Mesendoderm (in vitro differentiated cells): ENCODE measurements at regions not wholly inside any gene's neighbourhood (a gene's known extent, or its start where the extent isn't known, plus 50 kb on each side); places are given as distances from the start of the nearest gene placed in this dataset.

Experiments
- DNase-seq: peaks from one replicate; pipeline ENCODE4 v3.0.0; 2013
- H2AK5ac ChIP-seq: 2 replicates; pipeline ENCODE4 v1.6.1; 2013; ENCODE audit warnings: low read length, inconsistent platforms
- H2BK120ac ChIP-seq: 2 replicates; pipeline ENCODE4 v1.6.1; 2013; ENCODE audit warnings: low read depth, mild to moderate bottlenecking, low read length, moderate library complexity, mixed read lengths
- H2BK15ac ChIP-seq: replicated peaks from 2 replicates; pipeline ENCODE4 v1.6.1; 2013; ENCODE audit warnings: low read depth, mild to moderate bottlenecking, moderate library complexity
- H2BK5ac ChIP-seq: 2 replicates; pipeline ENCODE4 v1.6.1; 2013; ENCODE audit warnings: low read length, inconsistent platforms
- H3K18ac ChIP-seq: 2 replicates; pipeline ENCODE4 v1.6.1; 2013; ENCODE audit warnings: mild to moderate bottlenecking, low read length, mixed read lengths
- H3K23ac ChIP-seq: one replicate; pipeline ENCODE4 v1.6.1; 2013; ENCODE audit warnings: low read length
- H3K27ac ChIP-seq: 2 replicates; pipeline ENCODE4 v1.5.1; 2013; ENCODE audit warnings: low read depth, mild to moderate bottlenecking, inconsistent platforms, low read length, moderate library complexity
- H3K27me3 ChIP-seq: 2 replicates; pipeline ENCODE4 v1.6.1; 2013; ENCODE audit warnings: low read length, control low read depth, mild to moderate bottlenecking, inconsistent platforms; ENCODE audit not compliant: insufficient read depth, poor library complexity
- H3K36me3 ChIP-seq: 2 replicates; pipeline ENCODE4 v1.6.1; 2013; ENCODE audit warnings: low read length, inconsistent platforms; ENCODE audit not compliant: control insufficient read depth, insufficient read depth
- H3K4ac ChIP-seq: one replicate; pipeline ENCODE4 v1.6.1; 2013; ENCODE audit warnings: low read depth, mild to moderate bottlenecking, low read length, moderate library complexity
- H3K4me1 ChIP-seq: 2 replicates; pipeline ENCODE4 v1.6.1; 2013; ENCODE audit warnings: low read depth, low read length, inconsistent platforms; ENCODE audit not compliant: control insufficient read depth
- H3K4me2 ChIP-seq: 2 replicates; pipeline ENCODE4 v1.6.1; 2013; ENCODE audit warnings: low read length
- H3K4me3 ChIP-seq: 2 replicates; pipeline ENCODE4 v1.5.1; 2013; ENCODE audit warnings: mild to moderate bottlenecking, low read length
- H3K56ac ChIP-seq: one replicate; pipeline ENCODE4 v1.6.1; 2013; ENCODE audit warnings: low read length
- H3K79me1 ChIP-seq: 2 replicates; pipeline ENCODE4 v1.6.1; 2013; ENCODE audit warnings: low read length, inconsistent platforms
- H3K79me2 ChIP-seq: 2 replicates; pipeline ENCODE4 v1.6.1; 2013; ENCODE audit warnings: mild to moderate bottlenecking, low read length; ENCODE audit not compliant: control insufficient read depth, insufficient read depth
- H3K9ac ChIP-seq: 2 replicates; pipeline ENCODE4 v1.6.1; 2013; ENCODE audit warnings: low read length, inconsistent platforms
- H4K5ac ChIP-seq: one replicate; pipeline ENCODE4 v1.6.1; 2013; ENCODE audit warnings: low read length
- H4K8ac ChIP-seq: one replicate; pipeline ENCODE4 v1.6.1; 2013; ENCODE audit warnings: low read depth, mild to moderate bottlenecking, control low read depth, low read length, moderate library complexity
- WGBS: extraction: QIAGEN DNeasy Blood & Tissue Kit; methylation state at CpG from one replicate; pipeline ENCODE4 v1.1.7; 2013; ENCODE audit warnings: low lambda C conversion rate, missing lambda C conversion rate; ENCODE audit not compliant: insufficient coverage; ENCODE audit errors: extremely low coverage; 5-methylcytosine and 5-hydroxymethylcytosine counted together

DNA sequence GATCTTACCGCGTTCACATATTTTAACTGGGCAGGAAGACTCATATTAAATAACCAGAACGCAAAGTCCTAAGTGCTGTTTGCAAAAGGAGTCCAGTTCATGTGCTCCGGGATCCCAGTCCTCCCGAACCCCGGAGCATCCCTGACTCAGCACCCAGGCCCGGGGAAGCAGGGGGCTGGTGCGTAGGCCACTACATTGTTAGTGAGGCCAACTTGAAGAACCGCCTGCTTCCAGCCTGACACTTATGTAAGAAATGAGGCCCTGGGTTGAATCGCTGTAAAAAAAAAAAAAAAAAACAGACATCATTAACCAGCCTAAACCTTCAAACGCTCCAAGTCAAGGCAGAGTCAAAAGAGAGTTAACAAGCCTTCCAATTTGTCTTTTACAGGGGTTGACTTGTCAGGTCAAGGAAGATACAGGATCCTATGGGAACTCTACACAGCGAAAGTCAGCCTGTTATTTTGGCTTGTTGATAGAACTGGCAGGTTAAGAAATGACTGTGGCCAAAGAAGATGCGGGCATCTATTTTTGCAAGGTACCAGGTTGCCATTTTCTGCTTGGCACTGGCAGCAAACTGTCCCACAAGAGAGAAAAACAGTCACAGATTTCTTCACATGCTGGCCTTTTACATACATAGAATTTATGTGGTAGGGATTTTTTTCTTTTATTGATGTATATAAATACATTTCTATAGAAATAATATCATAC lies 93.3 kb downstream of the ACTL7B start:
- no peak for DNase-seq
- Histone ChIP-seq H4K5ac (no peak overlapping the region), H3K23ac (no peak overlapping the region), H3K4ac (peak overlapping the region; percentile 50), H3K27me3 (no peaks in the 10 kb centered on the region), H3K27ac (no peak overlapping the region), H2AK5ac (no peak overlapping the region), H3K79me1 (no peaks in the 10 kb centered on the region), H3K4me2 (no peak overlapping the region), H3K4me3 (no peak overlapping the region), H2BK5ac (no peak overlapping the region), H2BK15ac (no peak overlapping the region), H3K79me2 (no peaks in the 10 kb centered on the region), H3K9ac (no peak overlapping the region), H2BK120ac (no peak overlapping the region), H3K56ac (no peak overlapping the region), H3K36me3 (no peaks in the 10 kb centered on the region), H3K4me1 (no peaks in the 10 kb centered on the region), H3K18ac (no peak overlapping the region), H4K8ac (no peak overlapping the region)
- WGBS, result no CpG with 5 or more reads among the region's 13 CpGs

DNA sequence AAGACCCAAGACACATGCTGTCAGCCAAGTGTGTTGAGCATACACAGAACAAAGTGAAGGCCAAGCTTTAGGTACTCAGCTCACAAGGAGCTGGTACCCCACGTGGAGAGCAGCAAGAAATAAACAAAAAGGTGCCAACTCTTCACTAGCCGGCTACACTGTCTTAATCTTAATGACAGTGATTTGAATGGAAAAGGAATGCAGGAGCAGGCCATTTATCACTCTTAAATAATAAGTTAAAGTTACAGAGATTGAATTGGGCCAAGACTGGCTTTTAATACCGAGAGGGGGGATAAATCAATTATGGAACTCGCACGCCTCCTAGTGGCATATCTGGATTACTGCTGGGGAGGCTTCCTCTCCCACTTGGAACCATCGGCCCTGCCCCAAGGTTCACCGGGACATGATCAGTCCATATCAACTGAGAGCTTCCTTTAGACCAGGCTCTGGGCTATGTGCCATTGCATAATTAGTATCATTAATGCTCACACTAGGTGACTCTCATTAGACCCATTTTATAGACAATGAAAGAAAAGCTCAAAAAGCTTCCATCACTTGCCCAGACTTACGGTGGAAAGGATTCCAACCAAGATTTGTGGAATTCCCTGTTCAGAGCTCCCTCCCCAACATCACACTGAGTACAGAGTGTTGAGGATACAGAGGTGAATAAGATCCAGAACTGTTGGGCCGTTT lies 94.0 kb downstream of the ACTL7B start:
- Histone ChIP-seq H3K79me2 (no peaks in the 10 kb centered on the region), H3K9ac (no peak overlapping the region), H3K79me1 (no peaks in the 10 kb centered on the region), H4K8ac (no peak overlapping the region), H3K56ac (no peak overlapping the region), H3K4me3 (no peak overlapping the region), H2BK15ac (no peak overlapping the region), H2BK5ac (no peak overlapping the region), H2AK5ac (no peak overlapping the region), H3K4me2 (no peak overlapping the region), H3K27ac (no peak overlapping the region), H3K36me3 (no peaks in the 10 kb centered on the region), H3K4ac (no peak overlapping the region), H3K23ac (no peak overlapping the region), H2BK120ac (no peak overlapping the region), H3K4me1 (no peaks in the 10 kb centered on the region), H3K18ac (no peak overlapping the region), H4K5ac (no peak overlapping the region), H3K27me3 (no peaks in the 10 kb centered on the region)
- peak; percentile 70 for DNase-seq
- WGBS, result no CpG with 5 or more reads among the region's 9 CpGs

DNA sequence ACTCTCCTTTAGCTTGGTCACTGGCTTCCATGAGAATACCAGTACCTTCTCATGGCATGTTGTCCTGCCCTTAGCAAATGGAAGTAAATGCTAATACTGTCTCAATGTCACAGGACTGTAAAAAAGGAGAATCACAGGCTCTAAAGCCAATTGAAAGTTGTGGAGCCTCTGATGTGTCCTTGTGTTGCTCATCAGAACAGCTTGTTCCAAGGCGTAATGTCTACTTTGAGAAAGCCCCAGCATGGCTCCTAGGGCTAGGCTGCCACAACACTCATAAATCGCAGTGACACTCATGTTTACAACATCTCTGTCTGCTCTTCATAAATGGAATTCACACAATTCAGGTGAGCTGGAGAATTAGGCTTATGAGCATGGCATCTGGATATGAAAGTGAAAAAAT lies 94.9 kb downstream of the ACTL7B start:
- H2BK15ac ChIP-seq, result no peak overlapping the region
- no peak overlapping the region for H4K8ac ChIP-seq
- H3K79me2 ChIP-seq, result no peaks in the 10 kb centered on the region
- H3K18ac ChIP-seq, result no peak overlapping the region
- H3K79me1 ChIP-seq, result no peaks in the 10 kb centered on the region
- H3K27ac ChIP-seq, result no peak overlapping the region
- no peak overlapping the region for H2AK5ac ChIP-seq
- no peak overlapping the region for H3K4ac ChIP-seq
- no peaks in the 10 kb centered on the region for H3K4me1 ChIP-seq
- no peak overlapping the region for H3K56ac ChIP-seq
- no peak overlapping the region for H3K4me3 ChIP-seq
- no peak overlapping the region for H3K4me2 ChIP-seq
- DNase-seq, result no peak
- no peak overlapping the region for H3K9ac ChIP-seq
- no peak overlapping the region for H2BK120ac ChIP-seq
- H3K23ac ChIP-seq, result no peak overlapping the region
- H2BK5ac ChIP-seq, result no peak overlapping the region
- no peaks in the 10 kb centered on the region for H3K36me3 ChIP-seq
- H4K5ac ChIP-seq, result no peak overlapping the region
- H3K27me3 ChIP-seq, result no peaks in the 10 kb centered on the region
- WGBS, result no CpG with 5 or more reads among the region's 2 CpGs

DNA sequence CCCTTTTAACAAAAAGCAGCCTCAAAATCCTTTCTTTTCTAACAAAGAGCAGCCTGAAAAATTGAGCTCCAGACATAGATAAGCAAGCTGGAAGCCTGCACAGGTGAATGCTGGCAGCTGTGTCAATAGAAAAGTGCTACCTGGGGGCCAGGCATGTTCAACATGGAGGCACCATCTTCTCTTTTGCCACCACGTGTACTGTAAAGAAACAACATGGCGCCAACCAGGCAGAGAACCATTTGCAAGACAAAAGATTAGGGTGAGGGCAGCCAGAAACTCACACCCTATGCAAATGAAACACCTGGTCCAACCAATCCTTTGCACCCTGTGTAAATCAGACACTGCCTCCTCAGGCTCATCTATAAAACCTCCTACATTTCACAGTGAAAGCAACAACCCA lies 96.0 kb downstream of the ACTL7B start:
- H4K5ac ChIP-seq, result no peak overlapping the region
- no peak overlapping the region for H3K27ac ChIP-seq
- H2AK5ac ChIP-seq, result no peak overlapping the region
- H3K18ac ChIP-seq, result no peak overlapping the region
- no peaks in the 10 kb centered on the region for H3K79me2 ChIP-seq
- H3K4me2 ChIP-seq, result no peak overlapping the region
- no peak for DNase-seq
- no CpG with 5 or more reads among the region's 2 CpGs for WGBS
- no peak overlapping the region for H2BK15ac ChIP-seq
- no peaks in the 10 kb centered on the region for H3K27me3 ChIP-seq
- peaks cover 3% of the 10 kb centered on the region for H3K4me1 ChIP-seq
- H3K23ac ChIP-seq, result no peak overlapping the region
- H3K4me3 ChIP-seq, result no peak overlapping the region
- H3K4ac ChIP-seq, result no peak overlapping the region
- no peak overlapping the region for H3K56ac ChIP-seq
- H3K9ac ChIP-seq, result no peak overlapping the region
- no peaks in the 10 kb centered on the region for H3K36me3 ChIP-seq
- no peak overlapping the region for H4K8ac ChIP-seq
- no peak overlapping the region for H2BK120ac ChIP-seq
- H3K79me1 ChIP-seq, result no peaks in the 10 kb centered on the region
- H2BK5ac ChIP-seq, result no peak overlapping the region

DNA sequence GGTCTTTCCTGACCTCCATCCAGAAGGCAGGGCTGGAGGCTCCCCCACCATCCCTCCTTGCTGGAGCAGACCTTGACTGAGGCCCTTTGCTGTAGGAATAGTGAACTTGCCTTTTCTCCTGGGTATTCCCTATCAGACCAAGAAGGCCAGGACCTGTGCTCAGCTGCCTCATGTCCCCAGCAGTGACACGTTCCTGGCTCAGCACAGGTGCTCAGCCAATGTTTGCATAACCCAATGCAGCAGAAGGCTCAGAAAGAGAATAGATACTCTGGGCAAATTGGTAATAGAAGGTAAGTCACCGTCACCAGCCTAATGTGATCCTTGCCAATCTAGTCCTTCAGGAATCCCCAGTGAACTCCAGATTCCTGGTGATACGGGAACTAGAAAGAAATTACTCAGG lies 96.4 kb downstream of the ACTL7B start:
- H3K36me3 ChIP-seq, result no peaks in the 10 kb centered on the region
- no peaks in the 10 kb centered on the region for H3K27me3 ChIP-seq
- H3K9ac ChIP-seq, result no peak overlapping the region
- no peak overlapping the region for H3K4ac ChIP-seq
- no peak overlapping the region for H3K27ac ChIP-seq
- no CpG with 5 or more reads among the region's 3 CpGs for WGBS
- no peak overlapping the region for H2AK5ac ChIP-seq
- H2BK120ac ChIP-seq, result no peak overlapping the region
- DNase-seq, result no peak
- H3K18ac ChIP-seq, result no peak overlapping the region
- no peak overlapping the region for H3K23ac ChIP-seq
- no peak overlapping the region for H3K4me3 ChIP-seq
- no peak overlapping the region for H2BK5ac ChIP-seq
- H3K4me1 ChIP-seq, result peaks cover 3% of the 10 kb centered on the region
- no peaks in the 10 kb centered on the region for H3K79me1 ChIP-seq
- H3K79me2 ChIP-seq, result no peaks in the 10 kb centered on the region
- no peak overlapping the region for H2BK15ac ChIP-seq
- no peak overlapping the region for H3K56ac ChIP-seq
- no peak overlapping the region for H4K5ac ChIP-seq
- H3K4me2 ChIP-seq, result no peak overlapping the region
- H4K8ac ChIP-seq, result no peak overlapping the region
